ENCODE measurements at regions not wholly inside any gene's neighbourhood (a gene's known extent, or its start where the extent isn't known, plus 50 kb on each side); places are given as distances from the start of the nearest gene placed in this dataset.

GRCh38 chr5:16000056-16000455 lies 179.5 kb downstream of the MARCHF11 start (continued):
- TF ChIP-seq, protein P1, sequence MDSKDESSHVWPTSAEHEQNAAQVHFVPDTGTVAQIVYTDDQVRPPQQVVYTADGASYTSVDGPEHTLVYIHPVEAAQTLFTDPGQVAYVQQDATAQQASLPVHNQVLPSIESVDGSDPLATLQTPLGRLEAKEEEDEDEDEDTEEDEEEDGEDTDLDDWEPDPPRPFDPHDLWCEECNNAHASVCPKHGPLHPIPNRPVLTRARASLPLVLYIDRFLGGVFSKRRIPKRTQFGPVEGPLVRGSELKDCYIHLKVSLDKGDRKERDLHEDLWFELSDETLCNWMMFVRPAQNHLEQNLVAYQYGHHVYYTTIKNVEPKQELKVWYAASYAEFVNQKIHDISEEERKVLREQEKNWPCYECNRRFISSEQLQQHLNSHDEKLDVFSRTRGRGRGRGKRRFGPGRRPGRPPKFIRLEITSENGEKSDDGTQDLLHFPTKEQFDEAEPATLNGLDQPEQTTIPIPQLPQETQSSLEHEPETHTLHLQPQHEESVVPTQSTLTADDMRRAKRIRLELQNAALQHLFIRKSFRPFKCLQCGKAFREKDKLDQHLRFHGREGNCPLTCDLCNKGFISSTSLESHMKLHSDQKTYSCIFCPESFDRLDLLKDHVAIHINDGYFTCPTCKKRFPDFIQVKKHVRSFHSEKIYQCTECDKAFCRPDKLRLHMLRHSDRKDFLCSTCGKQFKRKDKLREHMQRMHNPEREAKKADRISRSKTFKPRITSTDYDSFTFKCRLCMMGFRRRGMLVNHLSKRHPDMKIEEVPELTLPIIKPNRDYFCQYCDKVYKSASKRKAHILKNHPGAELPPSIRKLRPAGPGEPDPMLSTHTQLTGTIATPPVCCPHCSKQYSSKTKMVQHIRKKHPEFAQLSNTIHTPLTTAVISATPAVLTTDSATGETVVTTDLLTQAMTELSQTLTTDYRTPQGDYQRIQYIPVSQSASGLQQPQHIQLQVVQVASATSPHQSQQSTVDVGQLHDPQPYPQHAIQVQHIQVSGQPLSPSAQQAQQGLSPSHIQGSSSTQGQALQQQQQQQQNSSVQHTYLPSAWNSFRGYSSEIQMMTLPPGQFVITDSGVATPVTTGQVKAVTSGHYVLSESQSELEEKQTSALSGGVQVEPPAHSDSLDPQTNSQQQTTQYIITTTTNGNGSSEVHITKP (IDR thresholded peaks at IDR 0.05; ENCODE audit: partially characterized antibody): no peak
- no peak for TF ChIP-seq CHAMP1 (IDR thresholded peaks at IDR 0.05)
- TF ChIP-seq MXI1 (IDR thresholded peaks at IDR 0.05; ENCODE audit: low read depth, low read length): no peak
- TF ChIP-seq TBP (optimal IDR thresholded peaks at IDR 0.05; ENCODE audit: low read depth, low read length): no peak
- no peak for TF ChIP-seq SNRNP70 (optimal IDR thresholded peaks at IDR 0.05; ENCODE audit: low read depth, low read length)

All from K562 (cell line).